ENCODE measurements at regions not wholly inside any gene's neighbourhood (a gene's known extent, or its start where the extent isn't known, plus 50 kb on each side); places are given as distances from the start of the nearest gene placed in this dataset.

GRCh38 chr22:48653306-48653705, 1174.4 kb downstream of the BRD1 start:
- H4K20me1 ChIP-seq (replicated peaks; ENCODE audit: insufficient read depth), result no peaks in the 10 kb centered on the region
- Mint-ChIP-seq H3K4me1 (no peaks in the 10 kb centered on the region; the same call in 2 of the 3 replicates), H3K9me3 (no peaks in the 10 kb centered on the region), H3K27ac (no peak overlapping the region), H3K27me3 (ENCODE audit: insufficient read depth, low read depth, poor library complexity) (peaks cover 5% of the 10 kb centered on the region), H3K36me3 (ENCODE audit: low read depth) (peaks cover 3% of the 10 kb centered on the region; the same call in 1 of the 3 replicates), H3K4me3 (no peak overlapping the region)
- no peaks in the 10 kb centered on the region for H3K36me3 ChIP-seq (ENCODE audit: insufficient read depth)
- H3K79me2 ChIP-seq (replicated peaks; ENCODE audit: insufficient read depth), result no peaks in the 10 kb centered on the region
- DNase-seq (ENCODE audit: low spot score), result no peak
- H3K4me3 ChIP-seq, result no peak overlapping the region
- no peaks in the 10 kb centered on the region for H3F3A ChIP-seq (replicated peaks; ENCODE audit: low read depth)
- no peak overlapping the region for H2AFZ ChIP-seq
- H3K4me1 ChIP-seq (ENCODE audit: insufficient read depth), result no peaks in the 10 kb centered on the region
- no peak for ATAC-seq
- H3K4me2 ChIP-seq, result no peak overlapping the region
- H3K9me2 ChIP-seq (ENCODE audit: insufficient read depth), result no peaks in the 10 kb centered on the region
- TF ChIP-seq REST (IDR thresholded peaks at IDR 0.05; ENCODE audit: unreplicated experiment) (no peak), ZNF114 (CRISPR knock-in tag; IDR thresholded peaks at IDR 0.05) (no peak), STAT1 (IDR thresholded peaks at IDR 0.05; ENCODE audit: unreplicated experiment) (no peak), ZNF331 (CRISPR knock-in tag; IDR thresholded peaks at IDR 0.05; ENCODE audit: low read depth) (no peak), JUNB (IDR thresholded peaks at IDR 0.05; ENCODE audit: unreplicated experiment) (no peak), EZH2 (IDR thresholded peaks at IDR 0.05; ENCODE audit: low read depth, unreplicated experiment) (no peak), POLR2AphosphoS5 (IDR thresholded peaks at IDR 0.05; ENCODE audit: low read depth) (no peak)
- TF ChIP-seq, protein P1, sequence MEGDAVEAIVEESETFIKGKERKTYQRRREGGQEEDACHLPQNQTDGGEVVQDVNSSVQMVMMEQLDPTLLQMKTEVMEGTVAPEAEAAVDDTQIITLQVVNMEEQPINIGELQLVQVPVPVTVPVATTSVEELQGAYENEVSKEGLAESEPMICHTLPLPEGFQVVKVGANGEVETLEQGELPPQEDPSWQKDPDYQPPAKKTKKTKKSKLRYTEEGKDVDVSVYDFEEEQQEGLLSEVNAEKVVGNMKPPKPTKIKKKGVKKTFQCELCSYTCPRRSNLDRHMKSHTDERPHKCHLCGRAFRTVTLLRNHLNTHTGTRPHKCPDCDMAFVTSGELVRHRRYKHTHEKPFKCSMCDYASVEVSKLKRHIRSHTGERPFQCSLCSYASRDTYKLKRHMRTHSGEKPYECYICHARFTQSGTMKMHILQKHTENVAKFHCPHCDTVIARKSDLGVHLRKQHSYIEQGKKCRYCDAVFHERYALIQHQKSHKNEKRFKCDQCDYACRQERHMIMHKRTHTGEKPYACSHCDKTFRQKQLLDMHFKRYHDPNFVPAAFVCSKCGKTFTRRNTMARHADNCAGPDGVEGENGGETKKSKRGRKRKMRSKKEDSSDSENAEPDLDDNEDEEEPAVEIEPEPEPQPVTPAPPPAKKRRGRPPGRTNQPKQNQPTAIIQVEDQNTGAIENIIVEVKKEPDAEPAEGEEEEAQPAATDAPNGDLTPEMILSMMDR (conservative IDR thresholded peaks at IDR 0.05; ENCODE audit: low read depth in 2 of 2), result no peak
- TF ChIP-seq, protein P2, sequence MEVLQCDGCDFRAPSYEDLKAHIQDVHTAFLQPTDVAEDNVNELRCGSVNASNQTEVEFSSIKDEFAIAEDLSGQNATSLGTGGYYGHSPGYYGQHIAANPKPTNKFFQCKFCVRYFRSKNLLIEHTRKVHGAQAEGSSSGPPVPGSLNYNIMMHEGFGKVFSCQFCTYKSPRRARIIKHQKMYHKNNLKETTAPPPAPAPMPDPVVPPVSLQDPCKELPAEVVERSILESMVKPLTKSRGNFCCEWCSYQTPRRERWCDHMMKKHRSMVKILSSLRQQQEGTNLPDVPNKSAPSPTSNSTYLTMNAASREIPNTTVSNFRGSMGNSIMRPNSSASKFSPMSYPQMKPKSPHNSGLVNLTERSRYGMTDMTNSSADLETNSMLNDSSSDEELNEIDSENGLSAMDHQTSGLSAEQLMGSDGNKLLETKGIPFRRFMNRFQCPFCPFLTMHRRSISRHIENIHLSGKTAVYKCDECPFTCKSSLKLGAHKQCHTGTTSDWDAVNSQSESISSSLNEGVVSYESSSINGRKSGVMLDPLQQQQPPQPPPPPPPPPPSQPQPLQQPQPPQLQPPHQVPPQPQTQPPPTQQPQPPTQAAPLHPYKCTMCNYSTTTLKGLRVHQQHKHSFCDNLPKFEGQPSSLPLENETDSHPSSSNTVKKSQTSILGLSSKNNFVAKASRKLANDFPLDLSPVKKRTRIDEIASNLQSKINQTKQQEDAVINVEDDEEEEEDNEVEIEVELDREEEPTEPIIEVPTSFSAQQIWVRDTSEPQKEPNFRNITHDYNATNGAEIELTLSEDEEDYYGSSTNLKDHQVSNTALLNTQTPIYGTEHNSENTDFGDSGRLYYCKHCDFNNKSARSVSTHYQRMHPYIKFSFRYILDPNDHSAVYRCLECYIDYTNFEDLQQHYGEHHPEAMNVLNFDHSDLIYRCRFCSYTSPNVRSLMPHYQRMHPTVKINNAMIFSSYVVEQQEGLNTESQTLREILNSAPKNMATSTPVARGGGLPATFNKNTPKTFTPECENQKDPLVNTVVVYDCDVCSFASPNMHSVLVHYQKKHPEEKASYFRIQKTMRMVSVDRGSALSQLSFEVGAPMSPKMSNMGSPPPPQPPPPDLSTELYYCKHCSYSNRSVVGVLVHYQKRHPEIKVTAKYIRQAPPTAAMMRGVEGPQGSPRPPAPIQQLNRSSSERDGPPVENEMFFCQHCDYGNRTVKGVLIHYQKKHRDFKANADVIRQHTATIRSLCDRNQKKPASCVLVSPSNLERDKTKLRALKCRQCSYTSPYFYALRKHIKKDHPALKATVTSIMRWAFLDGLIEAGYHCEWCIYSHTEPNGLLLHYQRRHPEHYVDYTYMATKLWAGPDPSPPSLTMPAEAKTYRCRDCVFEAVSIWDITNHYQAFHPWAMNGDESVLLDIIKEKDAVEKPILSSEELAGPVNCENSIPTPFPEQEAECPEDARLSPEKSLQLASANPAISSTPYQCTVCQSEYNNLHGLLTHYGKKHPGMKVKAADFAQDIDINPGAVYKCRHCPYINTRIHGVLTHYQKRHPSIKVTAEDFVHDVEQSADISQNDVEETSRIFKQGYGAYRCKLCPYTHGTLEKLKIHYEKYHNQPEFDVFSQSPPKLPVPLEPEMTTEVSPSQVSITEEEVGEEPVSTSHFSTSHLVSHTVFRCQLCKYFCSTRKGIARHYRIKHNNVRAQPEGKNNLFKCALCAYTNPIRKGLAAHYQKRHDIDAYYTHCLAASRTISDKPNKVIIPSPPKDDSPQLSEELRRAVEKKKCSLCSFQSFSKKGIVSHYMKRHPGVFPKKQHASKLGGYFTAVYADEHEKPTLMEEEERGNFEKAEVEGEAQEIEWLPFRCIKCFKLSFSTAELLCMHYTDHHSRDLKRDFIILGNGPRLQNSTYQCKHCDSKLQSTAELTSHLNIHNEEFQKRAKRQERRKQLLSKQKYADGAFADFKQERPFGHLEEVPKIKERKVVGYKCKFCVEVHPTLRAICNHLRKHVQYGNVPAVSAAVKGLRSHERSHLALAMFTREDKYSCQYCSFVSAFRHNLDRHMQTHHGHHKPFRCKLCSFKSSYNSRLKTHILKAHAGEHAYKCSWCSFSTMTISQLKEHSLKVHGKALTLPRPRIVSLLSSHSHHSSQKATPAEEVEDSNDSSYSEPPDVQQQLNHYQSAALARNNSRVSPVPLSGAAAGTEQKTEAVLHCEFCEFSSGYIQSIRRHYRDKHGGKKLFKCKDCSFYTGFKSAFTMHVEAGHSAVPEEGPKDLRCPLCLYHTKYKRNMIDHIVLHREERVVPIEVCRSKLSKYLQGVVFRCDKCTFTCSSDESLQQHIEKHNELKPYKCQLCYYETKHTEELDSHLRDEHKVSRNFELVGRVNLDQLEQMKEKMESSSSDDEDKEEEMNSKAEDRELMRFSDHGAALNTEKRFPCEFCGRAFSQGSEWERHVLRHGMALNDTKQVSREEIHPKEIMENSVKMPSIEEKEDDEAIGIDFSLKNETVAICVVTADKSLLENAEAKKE (CRISPR knock-in tag; IDR thresholded peaks at IDR 0.05), result no peak
- no peaks in the 10 kb centered on the region for H3K27me3 ChIP-seq (ENCODE audit: insufficient read depth)
- H3K27ac ChIP-seq (ENCODE audit: low read depth), result no peak overlapping the region

Data from GM23338 (cell line).